ENCODE measurements at regions not wholly inside any gene's neighbourhood (a gene's known extent, or its start where the extent isn't known, plus 50 kb on each side); places are given as distances from the start of the nearest gene placed in this dataset.

- H3K4me3 ChIP-seq (ENCODE audit: low read length), result no peak overlapping the region
- BruUV-seq (replicated peaks), result no TSS peak
- no peaks in the 10 kb centered on the region for H4K20me1 ChIP-seq (ENCODE audit: low read length)
- H3K4me1 ChIP-seq (ENCODE audit: insufficient read depth, low read length), result no peaks in the 10 kb centered on the region
- no peaks in the 10 kb centered on the region for H3K27me3 ChIP-seq (ENCODE audit: low read length)
- no peaks in the 10 kb centered on the region for H3K79me2 ChIP-seq (ENCODE audit: low read length)
- no peak overlapping the region for H3K4me2 ChIP-seq (ENCODE audit: low read length)
- no peak overlapping the region for H2AFZ ChIP-seq (ENCODE audit: low read length)
- peaks cover 27% of the 10 kb centered on the region for H3K9me3 ChIP-seq (ENCODE audit: low read length)
- H3K9me2 ChIP-seq (replicated peaks; ENCODE audit: low read length), result no peaks in the 10 kb centered on the region
- ATAC-seq (no peak), DNase-seq (no peak)
- intact Hi-C loops (cut with micrococcal nuclease), result no loop called here
- ChIA-PET CTCF (no interaction called here), POLR2A (ENCODE audit: unreplicated experiment) (no interaction called here)
- H3K9ac ChIP-seq (ENCODE audit: low read length), result no peak overlapping the region
- no peak overlapping the region for H3K27ac ChIP-seq (ENCODE audit: low read length)
- no peak for TF ChIP-seq EZH2 (IDR thresholded peaks at IDR 0.05; ENCODE audit: low read length, unreplicated experiment)
- TF ChIP-seq EZH2phosphoT487 (IDR thresholded peaks at IDR 0.05; ENCODE audit: borderline replicate concordance, low read length), result no peak
- TF ChIP-seq, protein P1, sequence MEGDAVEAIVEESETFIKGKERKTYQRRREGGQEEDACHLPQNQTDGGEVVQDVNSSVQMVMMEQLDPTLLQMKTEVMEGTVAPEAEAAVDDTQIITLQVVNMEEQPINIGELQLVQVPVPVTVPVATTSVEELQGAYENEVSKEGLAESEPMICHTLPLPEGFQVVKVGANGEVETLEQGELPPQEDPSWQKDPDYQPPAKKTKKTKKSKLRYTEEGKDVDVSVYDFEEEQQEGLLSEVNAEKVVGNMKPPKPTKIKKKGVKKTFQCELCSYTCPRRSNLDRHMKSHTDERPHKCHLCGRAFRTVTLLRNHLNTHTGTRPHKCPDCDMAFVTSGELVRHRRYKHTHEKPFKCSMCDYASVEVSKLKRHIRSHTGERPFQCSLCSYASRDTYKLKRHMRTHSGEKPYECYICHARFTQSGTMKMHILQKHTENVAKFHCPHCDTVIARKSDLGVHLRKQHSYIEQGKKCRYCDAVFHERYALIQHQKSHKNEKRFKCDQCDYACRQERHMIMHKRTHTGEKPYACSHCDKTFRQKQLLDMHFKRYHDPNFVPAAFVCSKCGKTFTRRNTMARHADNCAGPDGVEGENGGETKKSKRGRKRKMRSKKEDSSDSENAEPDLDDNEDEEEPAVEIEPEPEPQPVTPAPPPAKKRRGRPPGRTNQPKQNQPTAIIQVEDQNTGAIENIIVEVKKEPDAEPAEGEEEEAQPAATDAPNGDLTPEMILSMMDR (conservative IDR thresholded peaks at IDR 0.05; ENCODE audit: low read depth, low read length), result no peak
- no peaks in the 10 kb centered on the region for H3K36me3 ChIP-seq (ENCODE audit: low read depth, low read length)
- no peaks in the 10 kb centered on the region for H3F3A ChIP-seq (ENCODE audit: low read length, unreplicated experiment)
Measured at GRCh38 chr11:115075356-115075755, 397.0 kb downstream of the NXPE2 start.

DNA sequence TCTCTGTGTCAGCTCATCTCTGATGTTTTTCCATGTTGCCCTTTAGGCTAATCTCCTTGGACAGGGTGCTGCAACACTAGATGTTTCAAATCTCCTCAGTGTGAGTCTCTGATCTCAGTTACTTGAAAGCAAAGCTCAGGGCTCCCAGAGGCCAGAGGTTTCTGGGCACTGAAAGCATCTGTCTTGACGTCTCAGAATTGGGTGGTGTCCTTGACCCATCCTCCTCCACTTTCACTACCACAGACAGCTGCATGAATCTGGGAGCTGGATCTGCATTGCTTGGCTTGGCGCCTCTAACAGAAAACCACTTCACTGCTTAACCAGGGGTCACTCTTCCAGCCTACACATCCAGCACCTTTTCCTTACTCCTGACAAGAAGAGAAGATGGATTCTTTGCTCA lies 399.4 kb downstream of the NXPE2 start:
- Histone ChIP-seq H3K4me3 (ENCODE audit: low read length) (no peak overlapping the region), H4K20me1 (ENCODE audit: low read length) (no peaks in the 10 kb centered on the region), H3K4me1 (ENCODE audit: insufficient read depth, low read length) (no peaks in the 10 kb centered on the region), H3F3A (ENCODE audit: low read length, unreplicated experiment) (no peaks in the 10 kb centered on the region), H3K27ac (ENCODE audit: low read length) (no peak overlapping the region), H3K9ac (ENCODE audit: low read length) (no peak overlapping the region), H3K79me2 (ENCODE audit: low read length) (no peaks in the 10 kb centered on the region), H3K9me2 (replicated peaks; ENCODE audit: low read length) (no peaks in the 10 kb centered on the region), H3K9me3 (ENCODE audit: low read length) (peaks cover 16% of the 10 kb centered on the region), H3K4me2 (ENCODE audit: low read length) (no peak overlapping the region), H3K36me3 (ENCODE audit: low read depth, low read length) (no peaks in the 10 kb centered on the region), H3K27me3 (ENCODE audit: low read length) (no peaks in the 10 kb centered on the region), H2AFZ (ENCODE audit: low read length) (no peak overlapping the region)
- CTCF ChIA-PET, result no interaction called here
- POLR2A ChIA-PET (ENCODE audit: unreplicated experiment), result no interaction called here
- DNase-seq (no peak), ATAC-seq (no peak)
- BruUV-seq (replicated peaks), result no TSS peak
- TF ChIP-seq, protein P1 (conservative IDR thresholded peaks at IDR 0.05; ENCODE audit: low read depth, low read length), result no peak
- TF ChIP-seq EZH2phosphoT487 (IDR thresholded peaks at IDR 0.05; ENCODE audit: borderline replicate concordance, low read length), result no peak
- TF ChIP-seq EZH2 (IDR thresholded peaks at IDR 0.05; ENCODE audit: low read length, unreplicated experiment), result no peak
- intact Hi-C loops (cut with micrococcal nuclease), result no loop called here

- TF ChIP-seq, protein P1 (conservative IDR thresholded peaks at IDR 0.05; ENCODE audit: low read depth, low read length), result no peak
- TF ChIP-seq EZH2phosphoT487 (IDR thresholded peaks at IDR 0.05; ENCODE audit: borderline replicate concordance, low read length) (no peak), EZH2 (IDR thresholded peaks at IDR 0.05; ENCODE audit: low read length, unreplicated experiment) (no peak)
- Histone ChIP-seq H3K79me2 (ENCODE audit: low read length) (no peaks in the 10 kb centered on the region), H3K9me3 (ENCODE audit: low read length) (peaks cover 15% of the 10 kb centered on the region), H3K27me3 (ENCODE audit: low read length) (no peaks in the 10 kb centered on the region), H2AFZ (ENCODE audit: low read length) (no peak overlapping the region), H3K36me3 (ENCODE audit: low read depth, low read length) (no peaks in the 10 kb centered on the region), H3F3A (ENCODE audit: low read length, unreplicated experiment) (no peaks in the 10 kb centered on the region), H3K27ac (ENCODE audit: low read length) (no peak overlapping the region), H3K4me2 (ENCODE audit: low read length) (no peak overlapping the region), H3K9ac (ENCODE audit: low read length) (no peak overlapping the region), H3K9me2 (replicated peaks; ENCODE audit: low read length) (no peaks in the 10 kb centered on the region), H4K20me1 (ENCODE audit: low read length) (no peaks in the 10 kb centered on the region), H3K4me1 (ENCODE audit: insufficient read depth, low read length) (no peaks in the 10 kb centered on the region), H3K4me3 (ENCODE audit: low read length) (no peak overlapping the region)
- DNase-seq, result no peak
- no peak for ATAC-seq
- CTCF ChIA-PET, result no interaction called here
- no TSS peak for BruUV-seq (replicated peaks)
- intact Hi-C loops (cut with micrococcal nuclease), result no loop called here
- POLR2A ChIA-PET (ENCODE audit: unreplicated experiment), result no interaction called here
Measured at GRCh38 chr11:115078461-115079438, 400.4 kb downstream of the NXPE2 start.

All from PC-3 (cell line).